Skeletal muscle tissue (tissue), 3 donors: ENCODE measurements at regions not wholly inside any gene's neighbourhood (a gene's known extent, or its start where the extent isn't known, plus 50 kb on each side); places are given as distances from the start of the nearest gene placed in this dataset.

ENCODE experiments used
- H3K27ac ChIP-seq: one replicate; pipeline ENCODE4 v1.7.0; 2013; ENCODE audit warnings: mild to moderate bottlenecking, low read depth, low read length, inconsistent platforms
- H3K27me3 ChIP-seq, 3 donors: one replicate each; pipeline ENCODE4 v1.7.0; 2013; ENCODE audit warnings: low read length in 3 of 3; ENCODE audit not compliant: control insufficient read depth in 3 of 3, insufficient read depth in 3 of 3
- H3K36me3 ChIP-seq, 3 donors: one replicate each; pipeline ENCODE4 v1.7.0; 2013; ENCODE audit warnings: low read length in 3 of 3; ENCODE audit not compliant: control insufficient read depth in 3 of 3, insufficient read depth in 3 of 3
- H3K4me1 ChIP-seq, 3 donors: one replicate each; pipeline ENCODE4 v1.7.0; 2013; ENCODE audit warnings: low read length in 3 of 3, mild to moderate bottlenecking in 3 of 3; ENCODE audit not compliant: control insufficient read depth in 3 of 3, insufficient read depth in 3 of 3
- H3K4me3 ChIP-seq, 3 donors: one replicate each; pipeline ENCODE4 v1.7.0; 2013; ENCODE audit warnings: low read length in 3 of 3
- H3K9ac ChIP-seq, 3 donors: one replicate each; pipeline ENCODE4 v1.7.0; 2013; ENCODE audit warnings: low read length in 3 of 3, mild to moderate bottlenecking in 3 of 3, moderate library complexity in 2 of 3, low read depth in 1 of 3
- H3K9me3 ChIP-seq, 3 donors: one replicate each; pipeline ENCODE4 v1.7.0; 2013; ENCODE audit warnings: low read length in 3 of 3; ENCODE audit not compliant: control insufficient read depth in 3 of 3
- donor health status: Osteomylitis.

DNA sequence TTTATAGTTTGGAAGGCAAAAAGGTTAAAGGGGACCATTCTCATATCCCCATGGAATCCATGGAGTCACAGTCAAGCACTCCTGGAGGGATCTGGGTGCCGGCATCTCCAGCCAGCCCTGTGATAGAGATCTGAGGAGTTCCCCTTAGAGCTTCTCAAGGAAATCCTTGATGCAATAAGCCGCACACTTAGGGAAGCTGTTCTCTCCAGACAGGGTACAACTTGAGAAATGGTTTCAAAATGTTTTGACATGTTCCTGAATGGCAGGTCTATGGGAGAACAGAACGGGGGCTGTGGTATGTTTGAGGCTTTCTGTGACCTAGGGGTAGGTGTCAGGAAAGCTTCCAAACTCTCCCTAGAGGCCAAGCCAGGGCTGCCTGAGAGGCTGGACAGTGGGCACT lies 292.9 kb downstream of the TLE3 start:
- Histone ChIP-seq H3K4me1 (peaks cover 3 to 17% (median 10%) of the 10 kb centered on the region in 3 donors), H3K27me3 (peaks cover 3 to 7% (median 6%) of the 10 kb centered on the region in 3 donors), H3K9ac (no peak overlapping the region), H3K4me3 (no peak overlapping the region), H3K9me3 (no peaks in the 10 kb centered on the region), H3K36me3 (no peaks in the 10 kb centered on the region), H3K27ac (no peak overlapping the region)

DNA sequence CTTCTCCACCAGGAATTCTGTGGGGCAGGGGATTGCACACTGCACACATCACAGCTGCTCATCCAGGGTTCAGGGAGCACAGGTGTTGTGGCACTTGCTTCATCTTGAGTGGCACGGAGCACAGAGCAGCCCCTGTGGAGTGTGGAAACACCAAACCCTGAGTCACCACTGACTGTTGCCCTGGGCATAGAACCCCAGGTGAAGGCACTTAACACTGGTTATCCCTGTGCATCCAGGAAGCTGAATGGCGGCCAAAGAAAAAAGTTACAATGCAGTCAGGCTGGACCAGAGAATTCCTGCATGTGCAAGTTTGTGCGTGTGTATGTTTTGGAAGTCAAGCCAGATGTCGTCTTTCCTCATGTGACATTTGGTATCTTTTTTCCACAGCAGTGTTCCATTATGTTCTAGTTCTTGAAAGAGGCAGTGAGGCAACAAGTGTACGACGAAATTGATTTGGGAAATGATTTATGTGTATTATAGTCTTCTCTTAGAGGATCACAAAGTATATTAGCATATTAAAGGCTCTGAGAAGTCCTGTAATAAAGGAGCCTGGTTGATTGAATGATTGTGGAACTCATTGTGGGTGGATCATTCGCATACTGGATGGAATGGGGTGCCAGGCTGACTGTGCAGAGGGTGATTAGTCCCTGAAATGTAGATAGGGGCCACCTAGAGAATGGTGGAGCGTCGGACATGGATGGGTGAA lies 292.3 kb downstream of the TLE3 start:
- H3K9ac ChIP-seq = no peak overlapping the region
- peaks cover 7 to 23% (median 12%) of the 10 kb centered on the region in 3 donors for H3K4me1 ChIP-seq
- H3K4me3 ChIP-seq = no peak overlapping the region
- no peaks in the 10 kb centered on the region for H3K9me3 ChIP-seq
- H3K27me3 ChIP-seq = peaks cover 3 to 7% (median 6%) of the 10 kb centered on the region in 3 donors
- H3K36me3 ChIP-seq = no peaks in the 10 kb centered on the region
- H3K27ac ChIP-seq = no peak overlapping the region

DNA sequence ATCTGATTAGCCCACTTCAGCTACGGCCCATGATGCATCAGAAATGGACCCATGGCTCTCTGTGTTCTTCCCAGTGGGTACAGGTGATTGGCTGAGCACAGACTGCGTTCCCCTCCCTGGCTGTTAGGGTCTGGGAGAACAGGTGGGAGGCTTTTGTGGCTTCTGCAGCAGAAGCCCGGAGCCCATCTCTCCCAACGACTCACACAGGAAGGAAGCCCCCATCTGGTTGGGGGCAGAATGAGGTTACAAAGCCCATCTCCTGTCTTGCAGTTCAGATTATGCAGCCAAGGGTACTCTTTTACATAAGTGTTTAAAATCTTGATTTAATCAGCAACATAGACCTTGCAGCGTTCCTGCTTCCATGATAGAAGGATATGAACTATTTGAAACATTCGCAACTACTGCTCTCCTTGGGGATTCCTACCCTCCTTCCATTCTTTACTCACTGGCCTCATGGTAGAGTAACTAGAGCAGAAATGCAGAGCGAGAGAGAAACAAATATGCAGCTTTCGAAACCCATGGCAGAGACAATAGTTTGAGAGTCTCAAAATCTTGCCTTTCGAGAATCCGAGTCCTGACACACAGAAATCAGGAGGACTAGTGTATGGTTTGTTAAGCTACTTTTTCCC lies 291.3 kb downstream of the TLE3 start:
- H3K27ac ChIP-seq = no peak overlapping the region

DNA sequence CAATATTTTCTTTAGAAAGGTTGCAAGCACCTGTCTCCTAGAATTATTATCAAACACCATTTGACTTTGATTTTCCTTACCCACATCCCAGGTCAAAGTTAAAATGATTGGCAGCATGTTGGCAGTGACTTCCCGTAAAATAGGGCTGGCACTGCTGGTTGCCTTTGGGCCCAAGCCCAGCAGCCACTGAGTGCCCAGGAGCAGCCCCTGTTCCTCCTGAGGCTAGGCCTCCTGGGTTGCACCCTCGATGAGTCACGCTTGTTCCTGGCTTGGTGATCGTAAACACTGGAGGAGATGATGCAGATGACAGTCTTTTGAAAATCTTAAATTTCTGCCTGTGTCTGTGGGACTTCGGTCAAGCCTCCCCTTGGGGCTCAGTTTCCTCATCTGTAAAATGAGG lies 290.0 kb downstream of the TLE3 start:
- no peak overlapping the region for H3K4me3 ChIP-seq
- no peak overlapping the region for H3K27ac ChIP-seq
- no peaks in the 10 kb centered on the region for H3K36me3 ChIP-seq
- no peak overlapping the region for H3K9ac ChIP-seq
- no peaks in the 10 kb centered on the region for H3K9me3 ChIP-seq
- peaks cover 3 to 7% (median 6%) of the 10 kb centered on the region in 3 donors for H3K27me3 ChIP-seq
- peaks cover 16 to 42% (median 23%) of the 10 kb centered on the region in 3 donors for H3K4me1 ChIP-seq

More for the DNA sequence above, 291.3 kb downstream of the TLE3 start:
- Histone ChIP-seq H3K9me3 (no peaks in the 10 kb centered on the region), H3K4me3 (no peak overlapping the region), H3K36me3 (no peaks in the 10 kb centered on the region), H3K27me3 (peaks cover 3 to 7% (median 6%) of the 10 kb centered on the region in 3 donors), H3K4me1 (peaks cover 16 to 33% (median 21%) of the 10 kb centered on the region in 3 donors), H3K9ac (no peak overlapping the region)

DNA sequence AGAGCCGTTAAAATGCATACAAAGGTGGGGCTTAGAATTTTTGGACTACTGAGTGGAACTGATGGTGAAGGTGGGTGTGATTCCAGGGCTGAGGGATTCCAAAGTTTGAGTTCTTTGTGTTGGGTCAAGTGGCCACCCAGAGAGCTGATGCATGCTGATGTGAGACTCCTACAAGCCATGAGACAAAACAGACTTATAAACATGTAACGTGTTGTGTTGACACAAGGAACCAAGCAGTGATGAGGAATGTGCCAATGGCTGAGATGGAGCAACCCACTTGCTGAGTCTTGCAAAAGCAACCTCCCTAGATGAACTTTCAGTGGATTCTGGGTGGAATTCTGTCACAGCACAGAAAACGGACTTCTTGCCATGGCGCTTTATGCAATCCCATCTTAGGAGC lies 289.0 kb downstream of the TLE3 start:
- H3K36me3 ChIP-seq = no peaks in the 10 kb centered on the region
- H3K27me3 ChIP-seq = peaks cover 3 to 7% (median 6%) of the 10 kb centered on the region in 3 donors
- no peaks in the 10 kb centered on the region for H3K9me3 ChIP-seq
- peaks cover 16 to 42% (median 23%) of the 10 kb centered on the region in 3 donors for H3K4me1 ChIP-seq
- no peak overlapping the region for H3K27ac ChIP-seq
- H3K4me3 ChIP-seq = no peak overlapping the region
- H3K9ac ChIP-seq = no peak overlapping the region

DNA sequence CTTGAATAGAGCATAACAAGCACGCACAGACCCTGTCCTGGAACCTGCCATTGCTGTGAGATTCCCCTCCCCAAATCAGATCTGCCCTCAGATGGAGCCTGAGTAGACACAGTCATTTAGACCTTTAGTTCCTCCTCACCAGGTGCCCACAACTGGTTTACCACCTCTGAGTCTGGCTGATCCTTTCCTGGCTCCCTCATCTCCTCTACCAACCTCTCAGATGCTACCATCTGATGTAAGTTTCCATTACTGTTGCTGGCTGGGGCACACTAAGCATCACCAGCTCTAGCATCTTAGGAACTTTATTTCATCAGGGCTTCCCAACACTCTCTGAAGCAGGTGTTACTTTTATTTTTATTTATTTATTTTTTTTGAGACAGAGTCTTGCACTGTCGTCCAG lies 288.3 kb downstream of the TLE3 start:
- Histone ChIP-seq H3K9ac (peak overlapping the region in 1 of 3 donors; percentile 58), H3K36me3 (no peaks in the 10 kb centered on the region), H3K4me3 (no peak overlapping the region), H3K9me3 (no peaks in the 10 kb centered on the region), H3K27ac (peak overlapping the region; percentile 90), H3K4me1 (peaks cover 16 to 42% (median 23%) of the 10 kb centered on the region in 3 donors), H3K27me3 (peaks cover 3 to 7% (median 6%) of the 10 kb centered on the region in 3 donors)

DNA sequence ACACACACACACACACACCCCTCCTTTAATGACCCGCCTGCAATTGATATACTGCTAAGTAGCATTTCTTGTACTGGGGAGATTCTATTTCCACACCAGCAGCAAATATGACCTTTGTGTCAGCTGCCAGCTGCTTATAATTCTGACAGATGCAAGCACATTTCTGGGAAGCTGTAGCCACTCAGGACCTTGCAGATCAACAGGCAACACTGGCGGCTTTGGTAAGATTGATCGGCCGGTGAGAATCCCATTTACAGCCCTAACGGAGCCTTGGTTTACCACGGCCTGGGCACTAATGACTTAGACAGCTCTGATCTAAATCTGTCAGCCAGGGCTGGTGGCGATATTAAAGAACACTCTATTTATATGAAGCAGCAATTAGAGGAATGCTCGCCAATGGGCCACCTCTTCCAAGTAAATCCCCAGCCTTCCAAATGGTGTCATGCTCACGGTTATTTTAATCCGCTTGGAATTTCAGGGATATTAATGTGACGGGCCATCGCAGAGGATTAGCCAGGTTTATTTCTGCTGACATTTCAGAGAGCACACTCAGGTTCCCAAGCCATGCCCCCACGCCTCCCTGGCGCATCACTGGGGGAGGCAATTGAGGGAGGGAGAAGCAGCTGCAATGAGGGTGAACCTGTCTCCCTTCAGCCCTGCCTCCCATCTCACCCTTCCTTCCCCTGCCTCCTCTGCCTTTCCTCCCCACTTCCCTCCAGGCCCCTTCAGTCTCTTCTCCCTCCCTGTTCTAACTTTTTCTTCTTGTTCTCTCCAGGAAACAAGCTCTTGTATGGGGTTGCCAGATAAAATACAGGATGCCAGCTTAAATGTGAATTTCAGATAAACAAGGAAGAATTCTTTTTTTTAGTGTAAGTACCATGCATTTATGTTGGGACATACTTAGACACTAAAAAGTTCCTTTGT lies 287.0 kb downstream of the TLE3 start:
- Histone ChIP-seq H3K36me3 (no peaks in the 10 kb centered on the region), H3K9ac (peak overlapping the region; percentile 49 to 66 (median 58)), H3K27ac (peak overlapping the region; percentile 90), H3K9me3 (no peaks in the 10 kb centered on the region), H3K4me1 (peaks cover 16 to 39% (median 23%) of the 10 kb centered on the region in 3 donors), H3K27me3 (peaks cover 3 to 6% (median 4%) of the 10 kb centered on the region in 3 donors), H3K4me3 (no peak overlapping the region)

DNA sequence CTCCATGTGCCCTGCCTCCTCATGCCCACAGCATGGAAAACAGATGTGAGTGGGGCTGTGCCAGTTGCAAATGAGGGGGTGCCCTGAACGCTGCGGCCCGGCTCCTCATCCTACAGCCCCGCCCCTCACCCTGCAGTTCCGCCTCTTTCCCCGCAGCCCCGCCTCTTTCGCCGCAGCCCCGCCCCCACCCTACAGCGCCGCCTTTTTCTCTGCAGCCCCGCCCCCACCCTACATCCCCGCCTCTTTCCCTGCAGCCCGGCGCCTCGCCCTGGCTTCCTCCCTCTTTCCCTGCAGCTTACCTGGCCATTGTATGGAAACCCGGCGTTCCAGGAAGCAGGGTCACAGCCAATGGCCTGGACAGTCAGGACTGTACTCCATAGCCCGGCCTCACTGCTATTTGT lies 284.9 kb downstream of the TLE3 start:
- no peak overlapping the region for H3K4me3 ChIP-seq
- H3K4me1 ChIP-seq = peaks cover 16 to 36% (median 21%) of the 10 kb centered on the region in 3 donors
- no peak overlapping the region for H3K27ac ChIP-seq
- no peaks in the 10 kb centered on the region for H3K9me3 ChIP-seq
- H3K36me3 ChIP-seq = no peaks in the 10 kb centered on the region
- H3K9ac ChIP-seq = no peak overlapping the region
- H3K27me3 ChIP-seq = peaks cover 0 to 4% (median 0%) of the 10 kb centered on the region in 3 donors

DNA sequence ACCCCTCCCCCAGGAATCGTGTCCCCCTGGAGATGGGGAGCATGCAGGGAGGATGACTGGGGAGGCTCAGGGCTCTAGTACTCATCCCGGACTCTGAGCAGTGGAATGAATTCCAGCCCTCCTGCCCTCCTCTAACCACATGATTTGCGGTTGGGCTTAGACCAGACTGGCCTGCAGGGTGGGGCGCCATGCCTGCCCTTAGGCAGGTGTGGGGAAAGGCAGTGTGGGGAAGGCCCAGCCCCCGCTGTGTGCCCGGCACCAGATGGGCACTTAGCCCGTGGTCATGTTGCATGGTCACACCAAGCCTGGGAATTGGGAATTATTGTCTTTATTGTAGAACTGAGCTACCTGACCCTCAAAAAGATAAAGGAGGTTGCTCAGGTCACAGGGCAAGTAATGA lies 283.8 kb downstream of the TLE3 start:
- H3K9ac ChIP-seq = no peak overlapping the region
- H3K36me3 ChIP-seq = no peaks in the 10 kb centered on the region
- no peak overlapping the region for H3K4me3 ChIP-seq
- H3K27me3 ChIP-seq = peaks cover 0 to 4% (median 0%) of the 10 kb centered on the region in 3 donors
- peaks cover 20 to 32% (median 28%) of the 10 kb centered on the region in 3 donors for H3K4me1 ChIP-seq
- H3K9me3 ChIP-seq = no peaks in the 10 kb centered on the region
- no peak overlapping the region for H3K27ac ChIP-seq
